Natural killer cell (primary cell): ENCODE measurements at regions not wholly inside any gene's neighbourhood (a gene's known extent, or its start where the extent isn't known, plus 50 kb on each side); places are given as distances from the start of the nearest gene placed in this dataset.
"Not testable (repeated sequence)": the region's sequence is repeated elsewhere in the genome, so short reads cannot be mapped to it uniquely, and the experiment has no call there.

Experiments used
- ATAC-seq, 3 donors: fragments of 150-1000 bp in 2 of 3; fragments of 200-7000 bp in 1 of 3; cut with Tn5 transposase; 1 replicate in 1 of 3; 2 replicates in 2 of 3; pipeline ENCODE4 v1.10.0; 2021; ENCODE audit warnings: mild to moderate bottlenecking in 2 of 3, moderate library complexity in 2 of 3
- DNase-seq, 2 donors: peaks; one replicate each; pipeline versions ENCODE4 v3.0.0 to v3.0.0-alpha.2; 2013 to 2021; ENCODE audit warnings: mixed read lengths in 1 of 2
- H3K27ac ChIP-seq: one replicate; pipeline ENCODE4 v1.5.1; 2013; ENCODE audit warnings: mild to moderate bottlenecking, low read length
- H3K27me3 ChIP-seq: one replicate; pipeline ENCODE4 v1.6.1; 2013; ENCODE audit warnings: low read length; ENCODE audit not compliant: control insufficient read depth, insufficient read depth
- H3K36me3 ChIP-seq: one replicate; pipeline ENCODE4 v1.6.1; 2013; ENCODE audit warnings: low read length; ENCODE audit not compliant: control insufficient read depth, insufficient read depth
- H3K4me1 ChIP-seq: one replicate; pipeline ENCODE4 v1.6.1; 2013; ENCODE audit warnings: low read length; ENCODE audit not compliant: control insufficient read depth, insufficient read depth
- H3K4me3 ChIP-seq: one replicate; pipeline ENCODE4 v1.5.1; 2013; ENCODE audit warnings: low read length
- H3K9me3 ChIP-seq: one replicate; pipeline ENCODE4 v1.6.1; 2013; ENCODE audit warnings: low read length; ENCODE audit not compliant: control insufficient read depth, insufficient read depth
- H3K27ac Mint-ChIP-seq, 2 donors: one replicate each; pipeline ENCODE4 v1.8.0; 2022; ENCODE audit warnings: mild to moderate bottlenecking in 2 of 2, mixed read lengths in 2 of 2, moderate library complexity in 1 of 2
- H3K27me3 Mint-ChIP-seq, 2 donors: one replicate each; pipeline ENCODE4 v1.8.0; 2022; ENCODE audit warnings: low read depth in 2 of 2, mixed read lengths in 2 of 2
- H3K36me3 Mint-ChIP-seq: one replicate; pipeline ENCODE4 v1.8.0; 2022; ENCODE audit warnings: mixed read lengths
- H3K4me1 Mint-ChIP-seq, 2 donors: one replicate each; pipeline ENCODE4 v1.8.0; 2022; ENCODE audit warnings: mixed read lengths in 2 of 2
- H3K4me3 Mint-ChIP-seq: one replicate; pipeline ENCODE4 v1.8.0; 2022; ENCODE audit warnings: mild to moderate bottlenecking, moderate library complexity, mixed read lengths
- H3K9me3 Mint-ChIP-seq, 2 donors: one replicate each; pipeline ENCODE4 v1.8.0; 2022; ENCODE audit warnings: mixed read lengths in 2 of 2
- CTCF ChIP-seq: fragments of 200-600 bp; IDR thresholded peaks from one replicate; pipeline ENCODE4 v1.8.0; 2022; ENCODE audit warnings: antibody characterized with exemption
- WGBS: methylation state at CpG from one replicate; pipeline ENCODE4 v1.1.7; 2013; ENCODE audit warnings: missing lambda C conversion rate; ENCODE audit not compliant: insufficient coverage; 5-methylcytosine and 5-hydroxymethylcytosine counted together
- intact Hi-C: fragments of 100-400 bp; cut with micrococcal nuclease; formaldehyde crosslinking; loops from one replicate; pipeline ENCODE4 v1.14.2; 2022

- Mint-ChIP-seq H3K27me3 (no peaks in the 10 kb centered on the region), H3K27ac (no peak overlapping the region), H3K4me1 (no peaks in the 10 kb centered on the region), H3K9me3 (peaks cover 20 to 33% of the 10 kb centered on the region in 2 donors), H3K4me3 (no peak overlapping the region), H3K36me3 (peaks cover 17% of the 10 kb centered on the region)
- no peak for TF ChIP-seq CTCF
- WGBS: 89% methylated on average over 5 of the region's 5 CpGs
- intact Hi-C loops: no loop called here
- H3K4me1 ChIP-seq: no peaks in the 10 kb centered on the region
- no peak for ATAC-seq
- no peak overlapping the region for H3K27ac ChIP-seq
- no peaks in the 10 kb centered on the region for H3K36me3 ChIP-seq
- no peaks in the 10 kb centered on the region for H3K27me3 ChIP-seq
- no peak for DNase-seq
- no peak overlapping the region for H3K4me3 ChIP-seq
- peaks cover 18% of the 10 kb centered on the region for H3K9me3 ChIP-seq
These were observed 332.6 kb downstream of the TAF11L14 start for GRCh38 chr5:17966640-17967402.

- TF ChIP-seq CTCF: no peak
- ATAC-seq (no peak), DNase-seq (no peak)
- H3K4me1 ChIP-seq: no peaks in the 10 kb centered on the region
- H3K27me3 Mint-ChIP-seq: no peaks in the 10 kb centered on the region
- H3K36me3 ChIP-seq: no peaks in the 10 kb centered on the region
- no peak overlapping the region for H3K27ac Mint-ChIP-seq
- no peak overlapping the region for H3K4me3 Mint-ChIP-seq
- WGBS: 90% methylated on average over 1 of the region's 1 CpG
- no peak overlapping the region for H3K27ac ChIP-seq
- H3K36me3 Mint-ChIP-seq: no peaks in the 10 kb centered on the region
- no peaks in the 10 kb centered on the region for H3K9me3 ChIP-seq
- peaks cover 8 to 20% of the 10 kb centered on the region in 2 donors for H3K9me3 Mint-ChIP-seq
- H3K4me1 Mint-ChIP-seq: no peaks in the 10 kb centered on the region
- no peak overlapping the region for H3K4me3 ChIP-seq
- H3K27me3 ChIP-seq: no peaks in the 10 kb centered on the region
- intact Hi-C loops: no loop called here
These were observed 342.1 kb downstream of the TAF11L14 start for GRCh38 chr5:17976404-17976803.

GRCh38 chr5:17978954-17979353, 344.7 kb downstream of the TAF11L14 start:
- Histone ChIP-seq H3K27me3 (no peaks in the 10 kb centered on the region), H3K4me3 (no peak overlapping the region), H3K27ac (no peak overlapping the region), H3K4me1 (no peaks in the 10 kb centered on the region), H3K36me3 (no peaks in the 10 kb centered on the region), H3K9me3 (no peaks in the 10 kb centered on the region)
- Mint-ChIP-seq H3K36me3 (no peaks in the 10 kb centered on the region), H3K27ac (no peak overlapping the region), H3K4me1 (no peaks in the 10 kb centered on the region), H3K9me3 (peaks cover 12 to 20% of the 10 kb centered on the region in 2 donors), H3K27me3 (no peaks in the 10 kb centered on the region), H3K4me3 (no peak overlapping the region)
- no peak for DNase-seq
- WGBS: 86% methylated on average over 2 of the region's 2 CpGs
- no peak for TF ChIP-seq CTCF
- intact Hi-C loops: no loop called here
- ATAC-seq: no peak

- H3K4me1 Mint-ChIP-seq, H3K4me3 ChIP-seq, H3K27me3 Mint-ChIP-seq, H3K36me3 ChIP-seq, H3K9me3 Mint-ChIP-seq, H3K27ac Mint-ChIP-seq, intact Hi-C loops, DNase-seq, H3K27ac ChIP-seq, H3K27me3 ChIP-seq, H3K36me3 Mint-ChIP-seq, ATAC-seq, H3K9me3 ChIP-seq, H3K4me3 Mint-ChIP-seq, H3K4me1 ChIP-seq: not testable (repeated sequence)
- 100% methylated on average over 2 of the region's 3 CpGs for WGBS
These were observed 348.4 kb downstream of the TAF11L14 start for GRCh38 chr5:17982626-17983025.
